ENCODE measurements at regions not wholly inside any gene's neighbourhood (a gene's known extent, or its start where the extent isn't known, plus 50 kb on each side); places are given as distances from the start of the nearest gene placed in this dataset.

DNA sequence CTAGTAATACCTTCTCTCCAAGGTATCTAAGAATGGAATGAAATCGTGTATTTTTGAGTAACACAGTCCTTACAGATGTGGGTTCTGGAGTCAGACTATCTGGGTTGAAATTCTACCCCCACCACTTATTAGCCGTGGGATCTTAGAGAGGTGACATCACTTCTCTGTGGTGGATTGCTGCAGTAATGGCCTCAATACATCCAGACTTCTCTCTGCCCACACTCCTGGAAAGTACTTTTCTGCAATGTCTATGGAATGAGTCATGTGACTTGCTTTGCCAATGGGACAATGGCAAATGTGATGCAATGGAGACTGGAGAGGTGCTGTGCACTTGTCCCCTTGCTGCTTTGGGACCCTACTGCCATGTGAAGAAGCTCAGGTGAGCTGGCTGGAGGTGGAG, 418.2 kb downstream of the HAPSTR1 start:
- H4K20me1 ChIP-seq (replicated peaks; ENCODE audit: control insufficient read depth, extremely low read depth, insufficient read depth, low read length), result no peaks in the 10 kb centered on the region
- no peaks in the 10 kb centered on the region for H3K27me3 ChIP-seq (ENCODE audit: control insufficient read depth in 2 of 2, insufficient read depth in 2 of 2, low read length in 2 of 2)
- FAIRE-seq (no peak), DNase-seq (ENCODE audit: low read depth, low spot score) (no peak)
- no peak overlapping the region for H2AFZ ChIP-seq (ENCODE audit: low read depth, low read length)
- POLR2A ChIA-PET, result no interaction called here
- H3K4me1 ChIP-seq (ENCODE audit: control insufficient read depth, extremely low read depth, insufficient read depth, low read length), result no peaks in the 10 kb centered on the region
- CTCF ChIA-PET, result no interaction called here
- H3K9me3 ChIP-seq (replicated peaks; ENCODE audit: control insufficient read depth, insufficient read depth, low read length), result peaks cover 3% of the 10 kb centered on the region
- no peaks in the 10 kb centered on the region for H3K79me2 ChIP-seq (ENCODE audit: control insufficient read depth, insufficient read depth, low read length)
- no peaks in the 10 kb centered on the region for H3K9me1 ChIP-seq (replicated peaks; ENCODE audit: control insufficient read depth, extremely low read depth, insufficient read depth, low read length)
- no TSS peak for BruUV-seq (replicated peaks)
- H3K9ac ChIP-seq (replicated peaks; ENCODE audit: extremely low read depth, insufficient read depth, low read length), result no peak overlapping the region
- H3K27ac ChIP-seq (ENCODE audit: insufficient read depth, low read depth, low read length), result no peak overlapping the region
- TF ChIP-seq, protein P1, sequence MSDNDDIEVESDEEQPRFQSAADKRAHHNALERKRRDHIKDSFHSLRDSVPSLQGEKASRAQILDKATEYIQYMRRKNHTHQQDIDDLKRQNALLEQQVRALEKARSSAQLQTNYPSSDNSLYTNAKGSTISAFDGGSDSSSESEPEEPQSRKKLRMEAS (IDR thresholded peaks at IDR 0.05; ENCODE audit: insufficient read depth, insufficient read length), result no peak
- TF ChIP-seq, protein P2, sequence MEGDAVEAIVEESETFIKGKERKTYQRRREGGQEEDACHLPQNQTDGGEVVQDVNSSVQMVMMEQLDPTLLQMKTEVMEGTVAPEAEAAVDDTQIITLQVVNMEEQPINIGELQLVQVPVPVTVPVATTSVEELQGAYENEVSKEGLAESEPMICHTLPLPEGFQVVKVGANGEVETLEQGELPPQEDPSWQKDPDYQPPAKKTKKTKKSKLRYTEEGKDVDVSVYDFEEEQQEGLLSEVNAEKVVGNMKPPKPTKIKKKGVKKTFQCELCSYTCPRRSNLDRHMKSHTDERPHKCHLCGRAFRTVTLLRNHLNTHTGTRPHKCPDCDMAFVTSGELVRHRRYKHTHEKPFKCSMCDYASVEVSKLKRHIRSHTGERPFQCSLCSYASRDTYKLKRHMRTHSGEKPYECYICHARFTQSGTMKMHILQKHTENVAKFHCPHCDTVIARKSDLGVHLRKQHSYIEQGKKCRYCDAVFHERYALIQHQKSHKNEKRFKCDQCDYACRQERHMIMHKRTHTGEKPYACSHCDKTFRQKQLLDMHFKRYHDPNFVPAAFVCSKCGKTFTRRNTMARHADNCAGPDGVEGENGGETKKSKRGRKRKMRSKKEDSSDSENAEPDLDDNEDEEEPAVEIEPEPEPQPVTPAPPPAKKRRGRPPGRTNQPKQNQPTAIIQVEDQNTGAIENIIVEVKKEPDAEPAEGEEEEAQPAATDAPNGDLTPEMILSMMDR (IDR thresholded peaks at IDR 0.05; ENCODE audit: extremely low read depth in 1 of 2, insufficient read depth in 1 of 2, low read depth in 1 of 2, low read length in 2 of 2), result no peak
- TF ChIP-seq FOS (IDR thresholded peaks at IDR 0.05; ENCODE audit: borderline replicate concordance, insufficient read depth, low read length), result no peak
- TF ChIP-seq MYC (IDR thresholded peaks at IDR 0.05; ENCODE audit: low read depth, low read length), result no peak
- no peak for TF ChIP-seq POLR2A (IDR thresholded peaks at IDR 0.05; ENCODE audit: low read depth, low read length)
- no peak for TF ChIP-seq JUN (IDR thresholded peaks at IDR 0.05; ENCODE audit: borderline replicate concordance, insufficient read depth, insufficient read length, low read depth)
- TF ChIP-seq POLR2AphosphoS5 (IDR thresholded peaks at IDR 0.05; ENCODE audit: insufficient read depth, low read depth, low read length), result no peak
- no peak for TF ChIP-seq EZH2 (IDR thresholded peaks at IDR 0.05; ENCODE audit: borderline replicate concordance, low read depth, low read length, severe bottlenecking)
- no peak for TF ChIP-seq GATA2 (IDR thresholded peaks at IDR 0.05; ENCODE audit: insufficient read depth, insufficient read length, low read depth, low read length)
- intact Hi-C loops (cut with micrococcal nuclease) (no loop called here), dilution Hi-C loops (cut with MboI; ENCODE audit: extremely low pct_ligation_motif_present, low sequenced_read_pairs) (no loop called here)
- H3K36me3 ChIP-seq (ENCODE audit: control insufficient read depth in 2 of 2, extremely low read depth in 1 of 2, insufficient read depth in 2 of 2, low read length in 2 of 2), result no peaks in the 10 kb centered on the region
- no peak overlapping the region for H3K4me2 ChIP-seq (ENCODE audit: insufficient read depth, low read length)
- H3K4me3 ChIP-seq (replicated peaks in 1 of 3; ENCODE audit: insufficient read depth in 1 of 3, low read depth in 1 of 3, low read length in 3 of 3), result no peak overlapping the region
